WTC11 (cell line): ENCODE measurements at regions not wholly inside any gene's neighbourhood (a gene's known extent, or its start where the extent isn't known, plus 50 kb on each side); places are given as distances from the start of the nearest gene placed in this dataset.

ENCODE experiments used
- ATAC-seq: fragments of 200-7000 bp; cut with Tn5 transposase; 2 replicates; pipeline ENCODE4 v1.10.0; 2021; ENCODE audit warnings: mild to moderate bottlenecking, moderate library complexity
- CTCF ChIA-PET: fragments of 300-600 bp; sonication (Branson Sonifier 250); formaldehyde crosslinking; loops from one replicate; lab custom pipeline; 2021; ENCODE audit warnings: antibody characterized with exemption; lab: Charles Lee
- POLR2A ChIA-PET: fragments of 350-600 bp; sonication (Branson Sonifier 250); formaldehyde crosslinking; loops from one replicate; lab custom pipeline; 2021; ENCODE audit warnings: antibody characterized with exemption; lab: Charles Lee
- DNase-seq: peaks from one replicate; pipeline ENCODE4 v3.0.0; 2021; ENCODE audit warnings: low spot score
- H3K27ac Mint-ChIP-seq: 2 replicates; pipeline ENCODE4 v1.8.0; 2021; ENCODE audit warnings: mixed read lengths
- H3K27me3 Mint-ChIP-seq: 2 replicates; pipeline ENCODE4 v1.8.0; 2021; ENCODE audit warnings: low read depth, mild to moderate bottlenecking, moderate library complexity, mixed read lengths
- H3K36me3 Mint-ChIP-seq: 2 replicates; pipeline ENCODE4 v1.8.0; 2021; ENCODE audit warnings: mixed read lengths
- H3K4me1 Mint-ChIP-seq: 2 replicates; pipeline ENCODE4 v1.8.0; 2022; ENCODE audit warnings: mixed read lengths
- H3K4me3 Mint-ChIP-seq: 2 replicates; pipeline ENCODE4 v1.8.0; 2021; ENCODE audit warnings: mild to moderate bottlenecking, moderate library complexity, mixed read lengths
- H3K9me3 Mint-ChIP-seq: 2 replicates; pipeline ENCODE4 v1.8.0; 2021; ENCODE audit warnings: mixed read lengths
- E2F1 ChIP-seq: sonication (generic); formaldehyde crosslinking; IDR thresholded peaks from 2 replicates; pipeline ENCODE4 v1.8.0; 2022; ENCODE audit warnings: mild to moderate bottlenecking, missing genetic modification reagents
- E2F5 ChIP-seq: sonication (generic); formaldehyde crosslinking; IDR thresholded peaks from 2 replicates; pipeline ENCODE4 v1.8.1; 2022; ENCODE audit warnings: mild to moderate bottlenecking, moderate library complexity, missing genetic modification reagents
- ETV6 ChIP-seq: sonication (generic); formaldehyde crosslinking; IDR thresholded peaks from 2 replicates; pipeline ENCODE4 v1.8.1; 2022; ENCODE audit warnings: mild to moderate bottlenecking, missing genetic modification reagents
- FOXK1 ChIP-seq: sonication (generic); formaldehyde crosslinking; IDR thresholded peaks from 2 replicates; pipeline ENCODE4 v1.8.0; 2022; ENCODE audit warnings: mild to moderate bottlenecking, moderate library complexity, missing genetic modification reagents
- GRHL2 ChIP-seq: fragments of 250-450 bp; sonication (Bioruptor Pico); IDR thresholded peaks from 2 replicates; pipeline ENCODE4 v1.8.0; 2022; ENCODE audit warnings: mild to moderate bottlenecking, moderate library complexity; ENCODE audit not compliant: insufficient replicate concordance, severe bottlenecking
- JUN ChIP-seq: sonication (generic); formaldehyde crosslinking; IDR thresholded peaks from 2 replicates; pipeline ENCODE4 v1.8.0; 2023; ENCODE audit warnings: mild to moderate bottlenecking, missing genetic modification reagents
- MYBL2 ChIP-seq: sonication (generic); formaldehyde crosslinking; IDR thresholded peaks from 2 replicates; pipeline ENCODE4 v1.8.1; 2023; ENCODE audit warnings: mild to moderate bottlenecking, moderate library complexity, missing genetic modification reagents
- NFATC4 ChIP-seq: fragments of 250-450 bp; sonication (Bioruptor Pico); IDR thresholded peaks from 2 replicates; pipeline ENCODE4 v1.9.0; 2021; ENCODE audit warnings: mild to moderate bottlenecking
- NR2C2 ChIP-seq: sonication (generic); formaldehyde crosslinking; IDR thresholded peaks from 2 replicates; pipeline ENCODE4 v1.8.0; 2022; ENCODE audit warnings: mild to moderate bottlenecking, missing genetic modification reagents
- OVOL2 ChIP-seq: fragments of 250-450 bp; sonication (Bioruptor Pico); IDR thresholded peaks from 2 replicates; pipeline ENCODE4 v1.9.0; 2021; ENCODE audit warnings: mild to moderate bottlenecking, borderline replicate concordance
- SP1 ChIP-seq: sonication (generic); formaldehyde crosslinking; conservative IDR thresholded peaks from 2 replicates; pipeline ENCODE4 v1.8.1; 2022; ENCODE audit warnings: missing genetic modification reagents
- ZNF121 ChIP-seq: sonication (generic); formaldehyde crosslinking; IDR thresholded peaks from 2 replicates; pipeline ENCODE4 v1.8.0; 2023; ENCODE audit warnings: missing genetic modification reagents
- ZNF416 ChIP-seq: fragments of 250-450 bp; sonication (Bioruptor Pico); IDR thresholded peaks from 2 replicates; pipeline ENCODE4 v1.9.0; 2021; ENCODE audit warnings: mild to moderate bottlenecking, inconsistent platforms
- ZNF532 ChIP-seq: fragments of 250-450 bp; sonication (Bioruptor Pico); IDR thresholded peaks from 2 replicates; pipeline ENCODE4 v1.9.0; 2021; ENCODE audit warnings: mild to moderate bottlenecking, borderline replicate concordance
- TF ChIP-seq, protein P1 (sequence below): fragments of 250-450 bp; sonication (Bioruptor Pico); IDR thresholded peaks from 2 replicates; pipeline ENCODE4 v1.9.0; 2021; ENCODE audit warnings: mild to moderate bottlenecking
- TF ChIP-seq, protein P2 (sequence below): sonication (generic); formaldehyde crosslinking; IDR thresholded peaks from 2 replicates; pipeline ENCODE4 v1.8.0; 2022; ENCODE audit warnings: mild to moderate bottlenecking, missing genetic modification reagents
- TF ChIP-seq, protein P3 (sequence below): sonication (generic); formaldehyde crosslinking; IDR thresholded peaks from 2 replicates; pipeline ENCODE4 v1.8.1; 2023; ENCODE audit warnings: mild to moderate bottlenecking, missing genetic modification reagents

- Mint-ChIP-seq H3K27me3 (no peaks in the 10 kb centered on the region; the same call in 1 of the 2 replicates), H3K9me3 (peaks cover 21% of the 10 kb centered on the region)
- CTCF ChIA-PET = interaction anchor here (0.9 kb wide), 1 partner anchor 353 kb away, joined by 3 read pairs; no protein-coding TSS in a partner anchor
- TF ChIP-seq NR2C2 (CRISPR knock-in tag) = no peak
- TF ChIP-seq, protein P1, sequence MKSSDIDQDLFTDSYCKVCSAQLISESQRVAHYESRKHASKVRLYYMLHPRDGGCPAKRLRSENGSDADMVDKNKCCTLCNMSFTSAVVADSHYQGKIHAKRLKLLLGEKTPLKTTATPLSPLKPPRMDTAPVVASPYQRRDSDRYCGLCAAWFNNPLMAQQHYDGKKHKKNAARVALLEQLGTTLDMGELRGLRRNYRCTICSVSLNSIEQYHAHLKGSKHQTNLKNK (CRISPR knock-in tag) = no peak
- TF ChIP-seq, all 79 proteins: peak for 0
- POLR2A ChIA-PET = no interaction called here
- no peak for DNase-seq
- peaks cover 14% of the 10 kb centered on the region for H3K36me3 Mint-ChIP-seq
- H3K4me1 Mint-ChIP-seq = peaks cover 6% of the 10 kb centered on the region; the same call in 1 of the 2 replicates
- no peak overlapping the region for H3K27ac Mint-ChIP-seq
- no peak for ATAC-seq
- no peak overlapping the region for H3K4me3 Mint-ChIP-seq
These were observed 184.0 kb downstream of the TMX1 start for GRCh38 chr14:51424041-51424440.

GRCh38 chr14:51424561-51425251 lies 184.7 kb downstream of the TMX1 start:
- TF ChIP-seq MYBL2 (CRISPR knock-in tag) (no peak), GRHL2 (CRISPR knock-in tag) (no peak), ETV6 (CRISPR knock-in tag) (no peak), ZNF416 (CRISPR knock-in tag) (no peak), E2F5 (CRISPR knock-in tag) (no peak), JUN (CRISPR knock-in tag) (no peak), NFATC4 (CRISPR knock-in tag) (no peak), ZNF532 (CRISPR knock-in tag) (no peak)
- TF ChIP-seq, protein P2, sequence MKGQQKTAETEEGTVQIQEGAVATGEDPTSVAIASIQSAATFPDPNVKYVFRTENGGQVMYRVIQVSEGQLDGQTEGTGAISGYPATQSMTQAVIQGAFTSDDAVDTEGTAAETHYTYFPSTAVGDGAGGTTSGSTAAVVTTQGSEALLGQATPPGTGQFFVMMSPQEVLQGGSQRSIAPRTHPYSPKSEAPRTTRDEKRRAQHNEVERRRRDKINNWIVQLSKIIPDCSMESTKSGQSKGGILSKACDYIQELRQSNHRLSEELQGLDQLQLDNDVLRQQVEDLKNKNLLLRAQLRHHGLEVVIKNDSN (CRISPR knock-in tag) = no peak
- TF ChIP-seq, protein P3, sequence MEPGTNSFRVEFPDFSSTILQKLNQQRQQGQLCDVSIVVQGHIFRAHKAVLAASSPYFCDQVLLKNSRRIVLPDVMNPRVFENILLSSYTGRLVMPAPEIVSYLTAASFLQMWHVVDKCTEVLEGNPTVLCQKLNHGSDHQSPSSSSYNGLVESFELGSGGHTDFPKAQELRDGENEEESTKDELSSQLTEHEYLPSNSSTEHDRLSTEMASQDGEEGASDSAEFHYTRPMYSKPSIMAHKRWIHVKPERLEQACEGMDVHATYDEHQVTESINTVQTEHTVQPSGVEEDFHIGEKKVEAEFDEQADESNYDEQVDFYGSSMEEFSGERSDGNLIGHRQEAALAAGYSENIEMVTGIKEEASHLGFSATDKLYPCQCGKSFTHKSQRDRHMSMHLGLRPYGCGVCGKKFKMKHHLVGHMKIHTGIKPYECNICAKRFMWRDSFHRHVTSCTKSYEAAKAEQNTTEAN (CRISPR knock-in tag) = no peak
- TF ChIP-seq, all 79 proteins: peak for 0
- DNase-seq (no peak), ATAC-seq (peak; percentile 58)
- Mint-ChIP-seq H3K27me3 (no peaks in the 10 kb centered on the region), H3K4me1 (peaks cover 6% of the 10 kb centered on the region; the same call in 1 of the 2 replicates), H3K27ac (no peak overlapping the region), H3K4me3 (no peak overlapping the region), H3K36me3 (peaks cover 7% of the 10 kb centered on the region), H3K9me3 (peaks cover 15% of the 10 kb centered on the region)
- ChIA-PET CTCF (interaction anchor here (0.9 kb wide), 1 partner anchor 352 kb away, joined by 3 read pairs; no protein-coding TSS in a partner anchor), POLR2A (no interaction called here)

DNA sequence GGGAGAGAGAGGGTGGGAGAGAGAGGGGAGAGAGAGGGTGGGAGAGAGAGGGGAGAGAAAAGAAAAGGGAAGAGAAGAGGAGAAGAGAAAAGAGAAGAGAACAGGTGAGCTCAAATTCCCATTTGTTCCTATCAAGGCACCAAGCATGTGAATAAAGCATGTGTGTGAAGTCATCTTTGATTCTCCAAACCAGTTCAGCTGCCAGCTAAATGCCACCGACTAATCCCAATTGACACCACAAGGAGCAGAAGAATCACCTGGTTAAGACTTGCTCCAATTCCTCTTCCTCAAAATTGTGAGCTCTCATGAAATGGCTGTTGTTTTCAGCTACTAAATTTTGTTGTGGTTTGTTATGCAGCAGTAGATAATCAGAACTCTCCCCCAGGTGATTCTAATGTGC lies 188.9 kb downstream of the TMX1 start:
- H3K27ac Mint-ChIP-seq = no peak overlapping the region
- TF ChIP-seq E2F1 (CRISPR knock-in tag) (no peak), ZNF121 (CRISPR knock-in tag) (no peak), OVOL2 (CRISPR knock-in tag) (no peak), SP1 (CRISPR knock-in tag) (no peak), FOXK1 (CRISPR knock-in tag) (no peak), MYBL2 (CRISPR knock-in tag) (no peak)
- ChIA-PET CTCF (interaction anchor here (0.9 kb wide), 1 partner anchor 11 kb away, joined by 3 read pairs; no protein-coding TSS in a partner anchor), POLR2A (no interaction called here)
- H3K4me3 Mint-ChIP-seq = no peak overlapping the region
- no peaks in the 10 kb centered on the region for H3K36me3 Mint-ChIP-seq
- H3K27me3 Mint-ChIP-seq = no peaks in the 10 kb centered on the region
- H3K4me1 Mint-ChIP-seq = peaks cover 21% of the 10 kb centered on the region
- ATAC-seq (no peak), DNase-seq (no peak)
- no peaks in the 10 kb centered on the region for H3K9me3 Mint-ChIP-seq
